ENCODE measurements at regions not wholly inside any gene's neighbourhood (a gene's known extent, or its start where the extent isn't known, plus 50 kb on each side); places are given as distances from the start of the nearest gene placed in this dataset.

GRCh38 chr1:14440166-14440565, 158.3 kb upstream of the KAZN start:
- BruUV-seq (replicated peaks), result no TSS peak
- TF ChIP-seq, protein P1, sequence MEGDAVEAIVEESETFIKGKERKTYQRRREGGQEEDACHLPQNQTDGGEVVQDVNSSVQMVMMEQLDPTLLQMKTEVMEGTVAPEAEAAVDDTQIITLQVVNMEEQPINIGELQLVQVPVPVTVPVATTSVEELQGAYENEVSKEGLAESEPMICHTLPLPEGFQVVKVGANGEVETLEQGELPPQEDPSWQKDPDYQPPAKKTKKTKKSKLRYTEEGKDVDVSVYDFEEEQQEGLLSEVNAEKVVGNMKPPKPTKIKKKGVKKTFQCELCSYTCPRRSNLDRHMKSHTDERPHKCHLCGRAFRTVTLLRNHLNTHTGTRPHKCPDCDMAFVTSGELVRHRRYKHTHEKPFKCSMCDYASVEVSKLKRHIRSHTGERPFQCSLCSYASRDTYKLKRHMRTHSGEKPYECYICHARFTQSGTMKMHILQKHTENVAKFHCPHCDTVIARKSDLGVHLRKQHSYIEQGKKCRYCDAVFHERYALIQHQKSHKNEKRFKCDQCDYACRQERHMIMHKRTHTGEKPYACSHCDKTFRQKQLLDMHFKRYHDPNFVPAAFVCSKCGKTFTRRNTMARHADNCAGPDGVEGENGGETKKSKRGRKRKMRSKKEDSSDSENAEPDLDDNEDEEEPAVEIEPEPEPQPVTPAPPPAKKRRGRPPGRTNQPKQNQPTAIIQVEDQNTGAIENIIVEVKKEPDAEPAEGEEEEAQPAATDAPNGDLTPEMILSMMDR (conservative IDR thresholded peaks at IDR 0.05), result no peak
- TF ChIP-seq EZH2 (IDR thresholded peaks at IDR 0.05; ENCODE audit: low read depth), result no peak
- CTCF ChIA-PET, result no interaction called here
- Histone ChIP-seq H3K9me2 (ENCODE audit: insufficient read depth) (no peaks in the 10 kb centered on the region), H3K27me3 (ENCODE audit: insufficient read depth, low read depth) (peaks cover 12% of the 10 kb centered on the region; the same call in 1 of the 2 replicates), H3K9me3 (ENCODE audit: insufficient read depth, low read depth) (no peaks in the 10 kb centered on the region), H3K79me2 (ENCODE audit: low read depth) (no peaks in the 10 kb centered on the region), H3K27ac (no peak overlapping the region), H3K4me2 (no peak overlapping the region), H3F3A (ENCODE audit: insufficient read depth, low read depth) (no peaks in the 10 kb centered on the region), H3K4me3 (no peak overlapping the region), H3K4me1 (replicated peaks; ENCODE audit: insufficient read depth) (no peaks in the 10 kb centered on the region), H4K20me1 (ENCODE audit: insufficient read depth) (no peaks in the 10 kb centered on the region), H3K36me3 (ENCODE audit: low read depth) (no peaks in the 10 kb centered on the region), H2AFZ (no peak overlapping the region)
- no peak for DNase-seq
- POLR2A ChIA-PET (ENCODE audit: unreplicated experiment), result no interaction called here
- intact Hi-C loops (cut with micrococcal nuclease; ENCODE audit: unreplicated experiment), result no loop called here

GRCh38 chr1:14440731-14441130, 157.8 kb upstream of the KAZN start:
- H3K4me1 ChIP-seq (replicated peaks; ENCODE audit: insufficient read depth), result no peaks in the 10 kb centered on the region
- CTCF ChIA-PET, result no interaction called here
- no peak overlapping the region for H2AFZ ChIP-seq
- H4K20me1 ChIP-seq (ENCODE audit: insufficient read depth), result no peaks in the 10 kb centered on the region
- POLR2A ChIA-PET (ENCODE audit: unreplicated experiment), result no interaction called here
- H3F3A ChIP-seq (ENCODE audit: insufficient read depth, low read depth), result no peaks in the 10 kb centered on the region
- H3K4me3 ChIP-seq, result no peak overlapping the region
- intact Hi-C loops (cut with micrococcal nuclease; ENCODE audit: unreplicated experiment), result no loop called here
- H3K27me3 ChIP-seq (ENCODE audit: insufficient read depth, low read depth), result peaks cover 14% of the 10 kb centered on the region; the same call in 1 of the 2 replicates
- H3K9me3 ChIP-seq (ENCODE audit: insufficient read depth, low read depth), result no peaks in the 10 kb centered on the region
- no peak for DNase-seq
- TF ChIP-seq EZH2 (IDR thresholded peaks at IDR 0.05; ENCODE audit: low read depth), result no peak
- TF ChIP-seq, protein P1 (conservative IDR thresholded peaks at IDR 0.05), result no peak
- no peaks in the 10 kb centered on the region for H3K9me2 ChIP-seq (ENCODE audit: insufficient read depth)
- no TSS peak for BruUV-seq (replicated peaks)
- no peak overlapping the region for H3K4me2 ChIP-seq
- no peaks in the 10 kb centered on the region for H3K79me2 ChIP-seq (ENCODE audit: low read depth)
- H3K36me3 ChIP-seq (ENCODE audit: low read depth), result no peaks in the 10 kb centered on the region
- no peak overlapping the region for H3K27ac ChIP-seq

DNA sequence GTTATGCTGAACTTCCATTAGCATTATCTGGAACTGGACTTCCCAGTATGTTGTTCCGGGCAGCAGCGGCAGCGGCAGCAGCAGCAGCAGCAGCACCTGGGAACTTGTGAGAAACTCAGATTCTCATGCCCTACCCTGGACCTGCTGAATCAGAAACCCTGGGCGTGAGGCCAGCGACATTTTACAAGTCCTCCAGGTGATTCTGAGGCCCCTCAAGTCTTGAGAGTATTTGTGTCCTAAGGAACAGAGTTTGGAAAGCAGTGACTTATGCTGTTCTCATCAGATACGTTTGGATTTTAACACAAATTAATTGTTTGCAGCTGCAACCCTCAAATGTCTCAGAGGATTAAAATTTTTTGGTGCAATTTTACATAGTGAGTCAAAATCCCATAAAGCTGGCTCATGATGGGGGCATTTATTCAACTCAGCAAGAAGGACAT, 157.2 kb upstream of the KAZN start:
- Histone ChIP-seq H3K27ac (no peak overlapping the region), H2AFZ (no peak overlapping the region), H3K4me1 (replicated peaks; ENCODE audit: insufficient read depth) (no peaks in the 10 kb centered on the region), H4K20me1 (ENCODE audit: insufficient read depth) (no peaks in the 10 kb centered on the region), H3K36me3 (ENCODE audit: low read depth) (no peaks in the 10 kb centered on the region), H3F3A (ENCODE audit: insufficient read depth, low read depth) (no peaks in the 10 kb centered on the region), H3K9me3 (ENCODE audit: insufficient read depth, low read depth) (no peaks in the 10 kb centered on the region), H3K79me2 (ENCODE audit: low read depth) (no peaks in the 10 kb centered on the region), H3K27me3 (ENCODE audit: insufficient read depth, low read depth) (peaks cover 14% of the 10 kb centered on the region; the same call in 1 of the 2 replicates), H3K9me2 (ENCODE audit: insufficient read depth) (no peaks in the 10 kb centered on the region), H3K4me3 (no peak overlapping the region), H3K4me2 (no peak overlapping the region)
- BruUV-seq (replicated peaks), result no TSS peak
- ChIA-PET POLR2A (ENCODE audit: unreplicated experiment) (no interaction called here), CTCF (no interaction called here)
- DNase-seq, result no peak
- no peak for TF ChIP-seq EZH2 (IDR thresholded peaks at IDR 0.05; ENCODE audit: low read depth)
- TF ChIP-seq, protein P1 (conservative IDR thresholded peaks at IDR 0.05), result no peak
- intact Hi-C loops (cut with micrococcal nuclease; ENCODE audit: unreplicated experiment), result no loop called here

Data from PC-9 (cell line).